ENCODE measurements at regions not wholly inside any gene's neighbourhood (a gene's known extent, or its start where the extent isn't known, plus 50 kb on each side); places are given as distances from the start of the nearest gene placed in this dataset.

- Mint-ChIP-seq H3K4me1 (ENCODE audit: low read depth, unreplicated experiment) (peaks cover 11% of the 10 kb centered on the region), H3K27me3 (ENCODE audit: insufficient read depth, unreplicated experiment) (peaks cover 3% of the 10 kb centered on the region), H3K36me3 (ENCODE audit: insufficient read depth, unreplicated experiment) (no peaks in the 10 kb centered on the region), H3K9me3 (ENCODE audit: unreplicated experiment) (no peaks in the 10 kb centered on the region), H3K4me3 (ENCODE audit: unreplicated experiment) (no peak overlapping the region), H3K27ac (ENCODE audit: unreplicated experiment) (peak overlapping the region; percentile 86)
- intact Hi-C loops (cut with micrococcal nuclease; ENCODE audit: unreplicated experiment) = no loop called here
- CTCF ChIA-PET = interaction anchor here (0.7 kb wide), 1 partner anchor 71 kb away, joined by 5 read pairs; no protein-coding TSS in a partner anchor
- H3K4me3 ChIP-seq (ENCODE audit: low read depth, low read length) = no peak overlapping the region
- no peaks in the 10 kb centered on the region for H3K36me3 ChIP-seq (ENCODE audit: control insufficient read depth, insufficient read depth, low read length)
- no TSS peak for BruUV-seq (replicated peaks)
- peak; percentile 34 to 62 for DNase-seq
- POLR2A ChIA-PET = no interaction called here
- peaks cover 20% of the 10 kb centered on the region for H3K4me1 ChIP-seq
- no peaks in the 10 kb centered on the region for H3K27me3 ChIP-seq (replicated peaks; ENCODE audit: control insufficient read depth, insufficient read depth, low read length)
- H3K9me3 ChIP-seq = no peaks in the 10 kb centered on the region
- TF ChIP-seq, protein P1, sequence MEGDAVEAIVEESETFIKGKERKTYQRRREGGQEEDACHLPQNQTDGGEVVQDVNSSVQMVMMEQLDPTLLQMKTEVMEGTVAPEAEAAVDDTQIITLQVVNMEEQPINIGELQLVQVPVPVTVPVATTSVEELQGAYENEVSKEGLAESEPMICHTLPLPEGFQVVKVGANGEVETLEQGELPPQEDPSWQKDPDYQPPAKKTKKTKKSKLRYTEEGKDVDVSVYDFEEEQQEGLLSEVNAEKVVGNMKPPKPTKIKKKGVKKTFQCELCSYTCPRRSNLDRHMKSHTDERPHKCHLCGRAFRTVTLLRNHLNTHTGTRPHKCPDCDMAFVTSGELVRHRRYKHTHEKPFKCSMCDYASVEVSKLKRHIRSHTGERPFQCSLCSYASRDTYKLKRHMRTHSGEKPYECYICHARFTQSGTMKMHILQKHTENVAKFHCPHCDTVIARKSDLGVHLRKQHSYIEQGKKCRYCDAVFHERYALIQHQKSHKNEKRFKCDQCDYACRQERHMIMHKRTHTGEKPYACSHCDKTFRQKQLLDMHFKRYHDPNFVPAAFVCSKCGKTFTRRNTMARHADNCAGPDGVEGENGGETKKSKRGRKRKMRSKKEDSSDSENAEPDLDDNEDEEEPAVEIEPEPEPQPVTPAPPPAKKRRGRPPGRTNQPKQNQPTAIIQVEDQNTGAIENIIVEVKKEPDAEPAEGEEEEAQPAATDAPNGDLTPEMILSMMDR (IDR thresholded peaks at IDR 0.05; ENCODE audit: insufficient read depth in 1 of 2, low read depth in 1 of 2, low read length in 1 of 2, severe bottlenecking in 1 of 2, unreplicated experiment in 1 of 2) = no peak
These were observed 70.1 kb upstream of the HOXC13 start for GRCh38 chr12:53868511-53868986.

- intact Hi-C loops (cut with micrococcal nuclease; ENCODE audit: unreplicated experiment) = no loop called here
- TF ChIP-seq, protein P1 (IDR thresholded peaks at IDR 0.05; ENCODE audit: insufficient read depth in 1 of 2, low read depth in 1 of 2, low read length in 1 of 2, severe bottlenecking in 1 of 2, unreplicated experiment in 1 of 2) = no peak
- Histone ChIP-seq H3K4me3 (ENCODE audit: low read depth, low read length) (no peak overlapping the region), H3K4me1 (peaks cover 20% of the 10 kb centered on the region), H3K27me3 (replicated peaks; ENCODE audit: control insufficient read depth, insufficient read depth, low read length) (no peaks in the 10 kb centered on the region), H3K9me3 (no peaks in the 10 kb centered on the region), H3K36me3 (ENCODE audit: control insufficient read depth, insufficient read depth, low read length) (no peaks in the 10 kb centered on the region)
- ChIA-PET POLR2A (no interaction called here), CTCF (interaction anchor here (0.6 kb wide), 1 partner anchor 99 kb away, joined by 3 read pairs; no protein-coding TSS in a partner anchor)
- Mint-ChIP-seq H3K36me3 (ENCODE audit: insufficient read depth, unreplicated experiment) (no peaks in the 10 kb centered on the region), H3K27ac (ENCODE audit: unreplicated experiment) (peak overlapping the region; percentile 86), H3K4me1 (ENCODE audit: low read depth, unreplicated experiment) (peaks cover 11% of the 10 kb centered on the region), H3K27me3 (ENCODE audit: insufficient read depth, unreplicated experiment) (peaks cover 3% of the 10 kb centered on the region), H3K4me3 (ENCODE audit: unreplicated experiment) (no peak overlapping the region), H3K9me3 (ENCODE audit: unreplicated experiment) (no peaks in the 10 kb centered on the region)
- no peak for DNase-seq
- no TSS peak for BruUV-seq (replicated peaks)
These were observed 69.1 kb upstream of the HOXC13 start for GRCh38 chr12:53869500-53869899.

GRCh38 chr12:53870117-53870516 is 68.5 kb upstream of the HOXC13 start:
- Mint-ChIP-seq H3K4me3 (ENCODE audit: unreplicated experiment) (no peak overlapping the region), H3K9me3 (ENCODE audit: unreplicated experiment) (no peaks in the 10 kb centered on the region), H3K27me3 (ENCODE audit: insufficient read depth, unreplicated experiment) (peaks cover 3% of the 10 kb centered on the region), H3K27ac (ENCODE audit: unreplicated experiment) (no peak overlapping the region), H3K36me3 (ENCODE audit: insufficient read depth, unreplicated experiment) (no peaks in the 10 kb centered on the region), H3K4me1 (ENCODE audit: low read depth, unreplicated experiment) (peaks cover 11% of the 10 kb centered on the region)
- Histone ChIP-seq H3K27me3 (replicated peaks; ENCODE audit: control insufficient read depth, insufficient read depth, low read length) (no peaks in the 10 kb centered on the region), H3K4me3 (ENCODE audit: low read depth, low read length) (no peak overlapping the region), H3K36me3 (ENCODE audit: control insufficient read depth, insufficient read depth, low read length) (no peaks in the 10 kb centered on the region), H3K9me3 (no peaks in the 10 kb centered on the region), H3K4me1 (peaks cover 20% of the 10 kb centered on the region)
- TF ChIP-seq, protein P1 (IDR thresholded peaks at IDR 0.05; ENCODE audit: insufficient read depth in 1 of 2, low read depth in 1 of 2, low read length in 1 of 2, severe bottlenecking in 1 of 2, unreplicated experiment in 1 of 2) = no peak
- ChIA-PET POLR2A (no interaction called here), CTCF (interaction anchor here (0.6 kb wide), 1 partner anchor 99 kb away, joined by 3 read pairs; no protein-coding TSS in a partner anchor)
- no peak for DNase-seq
- intact Hi-C loops (cut with micrococcal nuclease; ENCODE audit: unreplicated experiment) = no loop called here
- no TSS peak for BruUV-seq (replicated peaks)
